GM04503 (cell line): ENCODE measurements at regions not wholly inside any gene's neighbourhood (a gene's known extent, or its start where the extent isn't known, plus 50 kb on each side); places are given as distances from the start of the nearest gene placed in this dataset.

Source experiments
- DNase-seq: peaks from one replicate; pipeline ENCODE4 v3.0.0-alpha.2; 2012; ENCODE audit warnings: low read depth

DNA sequence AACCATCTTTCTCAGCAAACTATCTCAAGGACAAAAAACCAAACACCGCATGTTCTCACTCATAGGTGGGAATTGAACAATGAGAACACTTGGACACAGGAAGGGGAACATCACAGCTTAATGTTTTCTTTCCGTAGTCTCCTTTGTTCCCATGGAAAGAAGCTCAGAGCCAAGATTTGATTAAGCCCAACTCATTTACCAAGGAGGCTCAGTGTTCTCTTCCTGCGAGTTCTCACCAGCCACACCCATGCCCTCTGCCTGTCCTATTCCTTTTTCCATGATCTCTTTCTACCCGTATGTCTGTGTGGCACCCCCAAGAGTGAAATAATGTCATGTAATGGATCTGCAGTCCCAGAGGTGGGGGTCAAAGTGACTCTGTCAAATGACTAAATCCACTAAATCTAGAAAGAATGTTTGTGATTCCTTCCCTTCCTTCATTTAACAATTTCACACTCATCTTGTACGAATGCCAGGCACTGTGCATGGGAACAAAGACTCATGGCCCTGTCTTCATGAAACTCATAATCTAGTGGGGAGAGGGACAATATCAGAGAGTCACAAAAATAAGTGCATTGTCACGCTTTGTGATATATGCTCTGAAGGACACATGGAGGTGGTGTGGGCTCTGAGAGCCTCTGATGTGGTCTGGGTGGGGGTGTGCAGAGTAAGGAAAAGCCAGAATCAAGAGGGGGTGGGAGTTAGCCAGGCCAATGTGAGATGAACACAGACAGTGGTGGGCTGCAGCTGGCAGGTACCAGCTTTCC, 292.1 kb downstream of the CDC5L start:
- DNase-seq: no peak

- no peak for DNase-seq
Observed at GRCh38 chr6:44680202-44680720, 292.8 kb downstream of the CDC5L start.

GRCh38 chr6:44681761-44682160, 294.3 kb downstream of the CDC5L start:
- DNase-seq: no peak

DNA sequence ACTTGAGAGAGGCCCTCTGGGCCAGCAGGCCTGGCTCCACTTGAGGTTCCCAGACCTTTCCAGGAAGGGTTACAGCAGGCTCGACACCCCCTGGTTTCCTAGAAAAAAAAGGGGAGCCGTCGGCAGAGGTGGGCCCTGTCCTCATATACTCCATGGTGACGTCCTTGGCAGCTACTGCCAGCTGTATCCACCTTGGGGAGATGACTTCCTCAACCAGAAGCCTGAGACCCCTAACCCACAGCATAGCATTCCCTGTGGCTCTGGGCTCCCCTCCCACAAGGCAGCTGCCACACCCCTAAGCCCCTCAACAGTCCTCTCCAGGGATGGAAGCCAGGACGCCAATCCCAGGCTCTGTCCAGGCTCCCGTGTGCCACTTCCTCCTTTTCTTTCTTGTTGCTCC, 294.8 kb downstream of the CDC5L start:
- no peak for DNase-seq

GRCh38 chr6:44682987-44683779, 295.7 kb downstream of the CDC5L start:
- no peak for DNase-seq

DNA sequence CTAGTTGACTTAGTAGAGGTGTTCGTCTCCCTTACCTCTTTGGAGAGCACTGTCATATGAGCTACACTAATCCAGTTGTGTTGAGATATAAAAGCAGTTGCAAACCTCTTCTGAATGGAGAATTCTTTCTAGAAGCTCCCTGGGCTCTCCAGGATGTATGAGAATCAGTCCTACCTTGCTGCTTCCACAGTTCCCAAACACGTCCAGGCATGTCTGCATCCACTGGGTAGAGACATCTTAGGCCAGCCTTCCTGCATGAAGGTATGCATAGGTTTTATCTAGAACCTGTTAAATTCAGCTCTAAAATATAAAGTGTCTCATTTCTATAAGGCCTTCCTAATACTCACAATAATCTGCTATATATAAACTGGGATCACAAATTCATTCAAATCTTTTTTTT, 297.7 kb downstream of the CDC5L start:
- DNase-seq: no peak

DNA sequence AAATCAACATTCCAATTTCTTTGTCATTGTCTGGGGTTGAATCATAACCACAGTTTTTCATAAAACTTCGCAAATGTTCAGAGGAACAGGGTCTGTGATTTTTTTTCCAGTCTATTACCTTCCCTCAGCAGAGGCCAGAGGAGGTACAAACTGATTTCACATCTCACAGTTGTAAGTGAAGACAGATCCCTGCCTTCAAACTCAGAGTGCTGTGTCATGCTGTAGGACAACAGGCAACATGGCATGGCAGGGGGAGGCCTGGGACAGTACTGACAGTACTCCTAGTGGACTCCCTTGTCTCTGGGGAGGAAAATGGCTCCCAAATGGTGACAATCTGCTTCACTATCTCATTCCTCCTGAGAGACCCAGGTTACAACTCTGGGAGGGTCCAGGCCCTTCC, 308.6 kb downstream of the CDC5L start:
- DNase-seq: peak; percentile 73

GRCh38 chr6:44696686-44697085, 309.2 kb downstream of the CDC5L start:
- no peak for DNase-seq

DNA sequence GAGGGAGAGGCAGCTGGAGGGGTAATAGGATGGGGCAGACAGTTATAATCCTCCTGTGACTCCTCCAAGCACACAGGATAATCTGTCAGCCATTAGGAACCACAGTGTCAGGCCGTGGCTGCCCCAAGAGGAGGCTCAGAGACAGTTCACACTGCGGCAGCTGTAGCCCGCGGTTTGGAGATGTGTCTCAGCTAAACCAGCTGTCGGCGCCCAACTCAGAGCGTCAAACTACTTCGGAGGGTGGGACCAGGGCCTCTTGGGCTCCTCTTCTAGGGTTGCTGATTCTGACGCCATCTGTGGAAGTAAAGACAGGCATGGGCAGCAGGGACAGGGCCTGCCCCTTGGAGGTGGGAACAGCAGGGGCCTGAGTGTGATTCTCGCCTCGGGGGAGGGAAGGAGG, 309.8 kb downstream of the CDC5L start:
- DNase-seq: no peak

GRCh38 chr6:44698602-44699001, 311.1 kb downstream of the CDC5L start:
- no peak for DNase-seq

DNA sequence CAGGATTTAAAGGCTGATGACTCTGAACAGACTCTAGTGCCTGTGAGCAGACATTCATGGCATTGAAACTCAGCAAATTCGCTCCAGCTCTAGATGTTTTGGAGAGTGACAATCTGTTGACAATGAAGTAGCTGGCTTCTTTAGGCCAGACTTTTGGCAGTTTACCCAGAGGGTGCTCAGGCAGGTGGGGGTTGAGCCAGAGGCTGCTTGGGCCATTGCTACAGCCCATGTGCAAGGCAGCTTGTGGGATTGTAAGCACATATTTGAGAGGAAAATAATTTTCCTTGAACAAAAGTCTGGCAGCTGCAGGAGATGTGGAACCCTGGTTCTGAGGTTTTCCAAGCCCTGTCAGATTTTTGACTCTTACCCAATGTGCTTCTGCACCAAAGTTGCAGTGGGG, 311.6 kb downstream of the CDC5L start:
- DNase-seq: peak; percentile 47

DNA sequence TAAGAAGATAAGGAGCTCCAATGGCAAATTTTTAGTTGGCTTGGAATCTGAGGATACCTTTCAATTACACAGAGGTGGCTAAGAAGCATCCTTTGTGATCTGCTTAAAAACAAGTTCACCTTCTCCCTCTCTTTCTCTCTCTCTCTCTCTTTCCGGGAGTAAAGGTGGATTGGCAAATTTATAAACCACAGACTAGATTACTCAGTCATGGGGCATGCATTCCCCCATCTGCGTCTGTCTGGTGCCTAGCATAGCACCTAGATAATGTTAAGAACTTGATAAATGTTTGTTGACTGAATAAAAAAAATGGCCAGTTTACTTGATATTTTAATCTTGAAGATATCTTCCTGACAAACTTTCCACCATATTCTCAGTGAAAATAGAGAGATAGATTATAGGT, 312.3 kb downstream of the CDC5L start:
- DNase-seq: no peak

- DNase-seq: no peak
Observed at GRCh38 chr6:44700422-44700821, 312.9 kb downstream of the CDC5L start.

DNA sequence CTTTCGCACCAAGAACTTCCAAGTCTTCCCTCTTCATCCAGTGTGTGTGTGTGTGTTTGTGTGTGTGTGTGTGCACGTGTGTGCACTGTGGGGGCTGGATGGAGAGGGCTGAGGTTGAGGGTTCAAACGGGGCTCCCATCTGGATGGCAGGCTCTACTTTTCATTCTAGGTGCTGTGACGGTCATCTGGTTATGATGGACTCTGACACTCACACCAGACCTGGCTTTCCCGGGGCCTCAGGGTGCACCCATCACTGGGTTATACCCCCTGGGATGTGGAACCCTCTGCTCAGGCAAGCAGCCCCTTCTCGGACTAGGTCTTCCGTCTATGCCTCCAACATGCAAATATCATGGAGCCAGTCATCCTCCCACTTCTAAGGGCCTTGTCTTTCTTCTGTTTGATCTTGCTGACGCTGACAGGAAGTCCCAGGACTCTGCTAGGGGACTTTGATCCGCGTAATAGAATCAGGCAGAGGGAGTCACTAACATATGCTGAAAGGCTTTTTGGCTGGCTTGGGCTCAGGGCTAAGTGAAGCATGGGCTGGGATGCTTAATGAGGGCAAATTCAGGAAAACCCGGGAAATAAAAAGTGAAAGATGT, 313.6 kb downstream of the CDC5L start:
- no peak for DNase-seq

- no peak for DNase-seq
Observed at GRCh38 chr6:44701637-44702101, 314.2 kb downstream of the CDC5L start.

GRCh38 chr6:44702292-44702691, 314.8 kb downstream of the CDC5L start:
- DNase-seq: no peak

GRCh38 chr6:44704240-44705150, 317.0 kb downstream of the CDC5L start:
- DNase-seq: no peak

DNA sequence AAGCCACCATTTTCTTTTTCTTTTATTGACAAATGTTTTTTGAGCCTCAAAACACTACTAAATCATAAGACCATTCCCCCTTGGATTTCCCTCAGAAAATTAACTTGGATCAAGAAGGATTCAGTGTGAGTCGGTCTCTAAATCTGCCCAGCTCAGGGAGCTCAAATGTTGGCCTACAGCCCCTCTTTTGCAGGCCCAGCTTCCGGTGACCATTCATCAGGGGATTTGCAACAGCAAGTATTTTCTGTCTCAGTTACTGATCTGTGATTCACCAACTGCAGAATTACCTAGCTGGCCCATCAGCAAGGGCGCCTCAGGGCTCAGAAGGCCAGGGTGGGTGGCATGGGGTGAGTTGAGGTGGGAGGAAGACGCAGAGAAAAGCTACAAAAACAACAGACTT, 318.1 kb downstream of the CDC5L start:
- DNase-seq: no peak

DNA sequence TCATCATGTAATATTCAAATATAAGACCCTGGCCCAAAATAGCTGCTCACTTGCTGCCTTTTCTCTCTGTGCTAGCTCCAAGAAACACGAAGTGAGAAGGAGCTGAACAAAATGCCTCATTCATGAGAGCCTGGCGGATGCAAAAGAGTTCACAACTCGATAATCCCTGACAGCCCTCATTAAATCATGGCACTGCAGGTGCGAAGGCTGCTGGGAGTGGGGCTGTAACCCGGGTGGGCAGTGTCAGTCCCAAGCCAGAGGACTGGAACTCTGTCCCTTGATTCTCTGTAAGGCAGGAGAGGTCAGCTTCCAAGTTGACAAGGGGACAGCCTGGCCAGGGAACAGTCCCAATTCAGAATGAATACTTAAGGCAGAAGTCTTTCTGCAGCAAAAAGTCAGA, 318.5 kb downstream of the CDC5L start:
- DNase-seq: no peak

GRCh38 chr6:44708208-44708607, 320.7 kb downstream of the CDC5L start:
- DNase-seq: no peak

GRCh38 chr6:44712353-44713111, 325.0 kb downstream of the CDC5L start:
- no peak for DNase-seq
